OCI-LY1 (cell line): ENCODE measurements at regions not wholly inside any gene's neighbourhood (a gene's known extent, or its start where the extent isn't known, plus 50 kb on each side); places are given as distances from the start of the nearest gene placed in this dataset.

Source experiments
- H2AFZ ChIP-seq: fragments of 200-600 bp; sonication (generic), shearing (Covaris generic); 2 replicates; pipeline ENCODE4 v1.6.0; 2014; ENCODE audit warnings: antibody characterized with exemption, mild to moderate bottlenecking, low read length
- H3F3A ChIP-seq: fragments of 200-600 bp; sonication (generic), shearing (Covaris generic); 2 replicates; pipeline ENCODE4 v1.6.0; 2014; ENCODE audit warnings: mild to moderate bottlenecking, antibody characterized with exemption, low read length, moderate library complexity; ENCODE audit not compliant: insufficient read depth
- H3K27ac ChIP-seq: fragments of 200-600 bp; sonication (generic); 2 replicates; pipeline ENCODE4 v1.5.1; 2014; ENCODE audit warnings: low read length, mixed run types, mild to moderate bottlenecking, low read depth; ENCODE audit not compliant: poor library complexity, severe bottlenecking
- H3K27me3 ChIP-seq: fragments of 200-600 bp; sonication (generic); 2 replicates; pipeline ENCODE4 v1.6.0; 2014; ENCODE audit warnings: antibody characterized with exemption, mild to moderate bottlenecking, low read length, moderate library complexity; ENCODE audit not compliant: insufficient read depth
- H3K36me3 ChIP-seq: fragments of 200-600 bp; sonication (generic); 2 replicates; pipeline ENCODE4 v1.6.1; 2014; ENCODE audit warnings: mild to moderate bottlenecking, antibody characterized with exemption, low read length, moderate library complexity, mixed read lengths; ENCODE audit not compliant: insufficient read depth
- H3K4me1 ChIP-seq: fragments of 200-600 bp; sonication (generic); 2 replicates; pipeline ENCODE4 v1.5.1; 2014; ENCODE audit warnings: mild to moderate bottlenecking, low read length, moderate library complexity; ENCODE audit not compliant: insufficient read depth, severe bottlenecking
- H3K4me2 ChIP-seq: fragments of 200-600 bp; sonication (generic), shearing (Covaris generic); 2 replicates; pipeline ENCODE4 v1.6.1; 2014; ENCODE audit warnings: low read length
- H3K4me3 ChIP-seq: fragments of 200-600 bp; sonication (generic); 2 replicates; pipeline ENCODE4 v1.5.1; 2014; ENCODE audit warnings: low read length, low read depth, mild to moderate bottlenecking, mixed read lengths; ENCODE audit not compliant: poor library complexity, severe bottlenecking
- H3K79me2 ChIP-seq: fragments of 200-600 bp; shearing (Covaris generic); 2 replicates; pipeline ENCODE4 v1.6.1; 2016; ENCODE audit warnings: mixed run types, low read length, mixed read lengths; ENCODE audit not compliant: insufficient read depth
- H3K9ac ChIP-seq: fragments of 200-600 bp; sonication (generic), shearing (Covaris generic); 2 replicates; pipeline ENCODE4 v1.6.1; 2014; ENCODE audit warnings: mild to moderate bottlenecking, low read length, mixed read lengths
- H3K9me2 ChIP-seq: fragments of 200-600 bp; sonication (generic), shearing (Covaris generic); 2 replicates; pipeline ENCODE4 v1.6.1; 2014; ENCODE audit warnings: low read depth, mild to moderate bottlenecking, low read length, mixed read lengths
- H3K9me3 ChIP-seq: fragments of 200-600 bp; shearing (Covaris generic); 2 replicates; pipeline ENCODE4 v1.6.1; 2014; ENCODE audit warnings: low read length, mixed read lengths
- H4K20me1 ChIP-seq: fragments of 200-600 bp; sonication (generic), shearing (Covaris generic); 2 replicates; pipeline ENCODE4 v1.6.0; 2016; ENCODE audit warnings: mild to moderate bottlenecking, low read length; ENCODE audit not compliant: insufficient read depth
- CTCF ChIP-seq: fragments of 200-600 bp; sonication (generic), shearing (Covaris generic); IDR thresholded peaks from 2 replicates; pipeline ENCODE4 v1.5.1; 2017; ENCODE audit warnings: mild to moderate bottlenecking, antibody characterized with exemption, low read length, moderate library complexity, mixed read lengths
- EZH2 ChIP-seq: fragments of 200-600 bp; sonication (generic), shearing (Covaris generic); IDR thresholded peaks from 2 replicates; pipeline ENCODE4 v1.8.0; 2017; ENCODE audit warnings: borderline replicate concordance, mixed run types, mild to moderate bottlenecking, antibody characterized with exemption, low read length, moderate library complexity, mixed read lengths

- no peaks in the 10 kb centered on the region for H3K9me3 ChIP-seq
- H2AFZ ChIP-seq: no peak overlapping the region
- H3K27me3 ChIP-seq: peaks cover 5% of the 10 kb centered on the region; the same call in 1 of the 2 replicates
- H3K79me2 ChIP-seq: no peaks in the 10 kb centered on the region
- H4K20me1 ChIP-seq: no peaks in the 10 kb centered on the region
- no peaks in the 10 kb centered on the region for H3K9me2 ChIP-seq
- H3K4me2 ChIP-seq: no peak overlapping the region
- H3K4me1 ChIP-seq: no peaks in the 10 kb centered on the region
- TF ChIP-seq CTCF: no peak
- no peak for TF ChIP-seq EZH2
- no peak overlapping the region for H3K27ac ChIP-seq
- no peak overlapping the region for H3K4me3 ChIP-seq
- H3F3A ChIP-seq: no peaks in the 10 kb centered on the region
- H3K9ac ChIP-seq: no peak overlapping the region
- H3K36me3 ChIP-seq: no peaks in the 10 kb centered on the region
Measured at GRCh38 chr12:116416166-116416565, 138.7 kb upstream of the MED13L start.

- Histone ChIP-seq H3K9me2 (no peaks in the 10 kb centered on the region), H2AFZ (no peak overlapping the region), H3K4me2 (no peak overlapping the region), H3K4me3 (no peak overlapping the region), H3K36me3 (no peaks in the 10 kb centered on the region), H3K27me3 (peaks cover 5% of the 10 kb centered on the region; the same call in 1 of the 2 replicates), H3K4me1 (no peaks in the 10 kb centered on the region), H3K79me2 (no peaks in the 10 kb centered on the region), H3K27ac (no peak overlapping the region), H3K9me3 (peaks cover 4% of the 10 kb centered on the region; the same call in 1 of the 2 replicates), H4K20me1 (no peaks in the 10 kb centered on the region), H3F3A (no peaks in the 10 kb centered on the region), H3K9ac (no peak overlapping the region)
- TF ChIP-seq EZH2: no peak
- TF ChIP-seq CTCF: no peak
Measured at GRCh38 chr12:116418551-116418950, 140.6 kb upstream of the MAP1LC3B2 start.

GRCh38 chr12:116420227-116420880 is 138.8 kb upstream of the MAP1LC3B2 start:
- H3K27me3 ChIP-seq: peaks cover 2% of the 10 kb centered on the region; the same call in 1 of the 2 replicates
- H3K9me2 ChIP-seq: no peaks in the 10 kb centered on the region
- no peaks in the 10 kb centered on the region for H3F3A ChIP-seq
- no peaks in the 10 kb centered on the region for H3K79me2 ChIP-seq
- no peaks in the 10 kb centered on the region for H3K36me3 ChIP-seq
- no peak overlapping the region for H2AFZ ChIP-seq
- TF ChIP-seq CTCF: no peak
- no peak for TF ChIP-seq EZH2
- peaks cover 4% of the 10 kb centered on the region; the same call in 1 of the 2 replicates for H3K9me3 ChIP-seq
- H3K4me1 ChIP-seq: no peaks in the 10 kb centered on the region
- H3K27ac ChIP-seq: no peak overlapping the region
- H3K4me3 ChIP-seq: no peak overlapping the region
- H4K20me1 ChIP-seq: no peaks in the 10 kb centered on the region
- H3K9ac ChIP-seq: no peak overlapping the region
- no peak overlapping the region for H3K4me2 ChIP-seq
